ENCODE measurements at regions not wholly inside any gene's neighbourhood (a gene's known extent, or its start where the extent isn't known, plus 50 kb on each side); places are given as distances from the start of the nearest gene placed in this dataset.

GRCh38 chr6:159481897-159482296 lies 211.1 kb downstream of the SOD2 start:
- Histone ChIP-seq H3K4me1 (ENCODE audit: control insufficient read depth in 5 of 5, insufficient read depth in 5 of 5, low read length in 5 of 5) (no peaks in the 10 kb centered on the region), H3K36me3 (ENCODE audit: control insufficient read depth in 4 of 4, insufficient read depth in 4 of 4, low read length in 4 of 4) (no peaks in the 10 kb centered on the region), H3K27me3 (ENCODE audit: control insufficient read depth in 3 of 3, insufficient read depth in 3 of 3, low read length in 2 of 3) (no peaks in the 10 kb centered on the region), H3K27ac (ENCODE audit: low read depth in 1 of 2, low read length in 1 of 2) (no peak overlapping the region), H3K9me3 (ENCODE audit: control insufficient read depth in 4 of 4, insufficient read depth in 3 of 4, low read length in 3 of 4) (no peaks in the 10 kb centered on the region), H3K9ac (ENCODE audit: insufficient read depth in 1 of 2, low read length in 2 of 2) (no peak overlapping the region), H3K4me3 (no peak overlapping the region)
- 87 to 91% methylated on average over 1 of the region's 1 CpG for WGBS, 2 donors
- no peak for TF ChIP-seq CTCF (IDR thresholded peaks at IDR 0.05; ENCODE audit: control extremely low read depth, extremely low read depth)
- DNase-seq (no peak), ATAC-seq (ENCODE audit: insufficient read depth, low FRiP score) (no peak)

- Histone ChIP-seq H3K27me3 (ENCODE audit: control insufficient read depth in 3 of 3, insufficient read depth in 3 of 3, low read length in 2 of 3) (no peaks in the 10 kb centered on the region), H3K27ac (ENCODE audit: low read depth in 1 of 2, low read length in 1 of 2) (no peak overlapping the region), H3K9ac (ENCODE audit: insufficient read depth in 1 of 2, low read length in 2 of 2) (no peak overlapping the region), H3K4me3 (no peak overlapping the region), H3K36me3 (ENCODE audit: control insufficient read depth in 4 of 4, insufficient read depth in 4 of 4, low read length in 4 of 4) (no peaks in the 10 kb centered on the region), H3K4me1 (ENCODE audit: control insufficient read depth in 5 of 5, insufficient read depth in 5 of 5, low read length in 5 of 5) (no peaks in the 10 kb centered on the region), H3K9me3 (ENCODE audit: control insufficient read depth in 4 of 4, insufficient read depth in 3 of 4, low read length in 3 of 4) (no peaks in the 10 kb centered on the region)
- ATAC-seq (ENCODE audit: insufficient read depth, low FRiP score): no peak
- WGBS, 2 donors: 87 to 88% methylated on average over 8 of the region's 8 CpGs
- TF ChIP-seq CTCF (IDR thresholded peaks at IDR 0.05; ENCODE audit: control extremely low read depth, extremely low read depth): no peak
- no peak for DNase-seq
These were observed 212.6 kb downstream of the SOD2 start for GRCh38 chr6:159480471-159480870.

- Histone ChIP-seq H3K4me3 (no peak overlapping the region), H3K27ac (ENCODE audit: low read depth in 1 of 2, low read length in 1 of 2) (no peak overlapping the region), H3K27me3 (ENCODE audit: control insufficient read depth in 3 of 3, insufficient read depth in 3 of 3, low read length in 2 of 3) (no peaks in the 10 kb centered on the region), H3K9ac (ENCODE audit: insufficient read depth in 1 of 2, low read length in 2 of 2) (no peak overlapping the region), H3K9me3 (ENCODE audit: control insufficient read depth in 4 of 4, insufficient read depth in 3 of 4, low read length in 3 of 4) (peaks cover 0 to 3% (median 0%) of the 10 kb centered on the region in 4 donors), H3K4me1 (ENCODE audit: control insufficient read depth in 5 of 5, insufficient read depth in 5 of 5, low read length in 5 of 5) (no peaks in the 10 kb centered on the region), H3K36me3 (ENCODE audit: control insufficient read depth in 4 of 4, insufficient read depth in 4 of 4, low read length in 4 of 4) (no peaks in the 10 kb centered on the region)
- ATAC-seq (ENCODE audit: insufficient read depth, low FRiP score) (no peak), DNase-seq (no peak)
- TF ChIP-seq CTCF (IDR thresholded peaks at IDR 0.05; ENCODE audit: control extremely low read depth, extremely low read depth): no peak
These were observed 213.9 kb downstream of the SOD2 start for GRCh38 chr6:159479146-159479545.

All from lung (tissue), 11 donors.